ENCODE measurements at regions not wholly inside any gene's neighbourhood (a gene's known extent, or its start where the extent isn't known, plus 50 kb on each side); places are given as distances from the start of the nearest gene placed in this dataset.

GRCh38 chr15:48002767-48003166 is 118.0 kb upstream of the SLC24A5 start:
- Histone ChIP-seq H3K4me2 (no peak overlapping the region), H3K4me1 (ENCODE audit: insufficient read depth) (peaks cover 5% of the 10 kb centered on the region), H2AFZ (no peak overlapping the region), H3K4me3 (no peak overlapping the region), H4K20me1 (ENCODE audit: insufficient read depth, poor library complexity, severe bottlenecking) (no peaks in the 10 kb centered on the region), H3K27ac (no peak overlapping the region), H3K36me3 (replicated peaks; ENCODE audit: insufficient read depth, low read depth) (no peaks in the 10 kb centered on the region), H3K79me2 (no peaks in the 10 kb centered on the region), H3K9me2 (replicated peaks; ENCODE audit: insufficient read depth) (no peaks in the 10 kb centered on the region), H3K9me3 (ENCODE audit: low read depth) (no peaks in the 10 kb centered on the region), H3K27me3 (no peaks in the 10 kb centered on the region)
- 95% methylated on average over 1 of the region's 1 CpG for WGBS (ENCODE audit: low lambda C conversion rate, missing lambda C conversion rate)
- no peak for TF ChIP-seq EZH2phosphoT487 (IDR thresholded peaks at IDR 0.05; ENCODE audit: low read depth, severe bottlenecking, unreplicated experiment)
- no peak for TF ChIP-seq EZH2 (IDR thresholded peaks at IDR 0.05; ENCODE audit: borderline replicate concordance)
- TF ChIP-seq, protein P1, sequence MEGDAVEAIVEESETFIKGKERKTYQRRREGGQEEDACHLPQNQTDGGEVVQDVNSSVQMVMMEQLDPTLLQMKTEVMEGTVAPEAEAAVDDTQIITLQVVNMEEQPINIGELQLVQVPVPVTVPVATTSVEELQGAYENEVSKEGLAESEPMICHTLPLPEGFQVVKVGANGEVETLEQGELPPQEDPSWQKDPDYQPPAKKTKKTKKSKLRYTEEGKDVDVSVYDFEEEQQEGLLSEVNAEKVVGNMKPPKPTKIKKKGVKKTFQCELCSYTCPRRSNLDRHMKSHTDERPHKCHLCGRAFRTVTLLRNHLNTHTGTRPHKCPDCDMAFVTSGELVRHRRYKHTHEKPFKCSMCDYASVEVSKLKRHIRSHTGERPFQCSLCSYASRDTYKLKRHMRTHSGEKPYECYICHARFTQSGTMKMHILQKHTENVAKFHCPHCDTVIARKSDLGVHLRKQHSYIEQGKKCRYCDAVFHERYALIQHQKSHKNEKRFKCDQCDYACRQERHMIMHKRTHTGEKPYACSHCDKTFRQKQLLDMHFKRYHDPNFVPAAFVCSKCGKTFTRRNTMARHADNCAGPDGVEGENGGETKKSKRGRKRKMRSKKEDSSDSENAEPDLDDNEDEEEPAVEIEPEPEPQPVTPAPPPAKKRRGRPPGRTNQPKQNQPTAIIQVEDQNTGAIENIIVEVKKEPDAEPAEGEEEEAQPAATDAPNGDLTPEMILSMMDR (IDR thresholded peaks at IDR 0.05; ENCODE audit: poor library complexity) = no peak
- no peak for DNase-seq (ENCODE audit: low spot score)

DNA sequence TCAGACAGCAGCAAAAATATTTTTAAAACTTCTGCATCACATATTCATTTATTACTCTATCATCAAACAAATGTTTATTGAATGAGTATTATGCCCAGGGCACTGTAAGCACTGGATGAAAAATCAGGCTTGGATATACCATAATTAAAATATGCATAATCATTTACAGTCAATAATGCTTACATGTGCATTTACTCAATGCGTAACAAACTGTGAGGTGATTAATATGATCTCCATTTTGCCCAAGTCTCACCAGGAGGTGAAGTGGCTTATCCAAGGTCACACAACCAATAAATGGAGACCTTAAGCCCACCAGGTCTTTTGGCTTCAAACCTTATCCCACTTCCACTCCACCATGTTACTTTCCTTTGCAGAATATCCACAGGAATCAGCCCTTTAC is 117.3 kb upstream of the SLC24A5 start:
- WGBS (ENCODE audit: low lambda C conversion rate, missing lambda C conversion rate) = 94% methylated on average over 1 of the region's 1 CpG
- no peak for DNase-seq (ENCODE audit: low spot score)
- Histone ChIP-seq H3K9me3 (ENCODE audit: low read depth) (no peaks in the 10 kb centered on the region), H3K79me2 (no peaks in the 10 kb centered on the region), H3K4me2 (no peak overlapping the region), H3K36me3 (replicated peaks; ENCODE audit: insufficient read depth, low read depth) (no peaks in the 10 kb centered on the region), H4K20me1 (ENCODE audit: insufficient read depth, poor library complexity, severe bottlenecking) (no peaks in the 10 kb centered on the region), H3K4me1 (ENCODE audit: insufficient read depth) (peaks cover 5% of the 10 kb centered on the region), H3K4me3 (no peak overlapping the region), H3K9me2 (replicated peaks; ENCODE audit: insufficient read depth) (no peaks in the 10 kb centered on the region), H2AFZ (no peak overlapping the region), H3K27me3 (no peaks in the 10 kb centered on the region), H3K27ac (no peak overlapping the region)
- TF ChIP-seq EZH2phosphoT487 (IDR thresholded peaks at IDR 0.05; ENCODE audit: low read depth, severe bottlenecking, unreplicated experiment) = no peak
- no peak for TF ChIP-seq EZH2 (IDR thresholded peaks at IDR 0.05; ENCODE audit: borderline replicate concordance)
- TF ChIP-seq, protein P1 (IDR thresholded peaks at IDR 0.05; ENCODE audit: poor library complexity) = no peak

- H3K4me2 ChIP-seq = no peak overlapping the region
- H3K36me3 ChIP-seq (replicated peaks; ENCODE audit: insufficient read depth, low read depth) = no peaks in the 10 kb centered on the region
- no peak overlapping the region for H3K4me3 ChIP-seq
- H2AFZ ChIP-seq = no peak overlapping the region
- H3K27me3 ChIP-seq = no peaks in the 10 kb centered on the region
- no peaks in the 10 kb centered on the region for H3K79me2 ChIP-seq
- WGBS (ENCODE audit: low lambda C conversion rate, missing lambda C conversion rate) = 93% methylated on average over 1 of the region's 1 CpG
- H3K9me3 ChIP-seq (ENCODE audit: low read depth) = no peaks in the 10 kb centered on the region
- no peak overlapping the region for H3K27ac ChIP-seq
- H3K4me1 ChIP-seq (ENCODE audit: insufficient read depth) = peaks cover 5% of the 10 kb centered on the region
- TF ChIP-seq, protein P1 (IDR thresholded peaks at IDR 0.05; ENCODE audit: poor library complexity) = no peak
- TF ChIP-seq EZH2phosphoT487 (IDR thresholded peaks at IDR 0.05; ENCODE audit: low read depth, severe bottlenecking, unreplicated experiment) (no peak), EZH2 (IDR thresholded peaks at IDR 0.05; ENCODE audit: borderline replicate concordance) (no peak)
- no peaks in the 10 kb centered on the region for H4K20me1 ChIP-seq (ENCODE audit: insufficient read depth, poor library complexity, severe bottlenecking)
- no peak for DNase-seq (ENCODE audit: low spot score)
- H3K9me2 ChIP-seq (replicated peaks; ENCODE audit: insufficient read depth) = no peaks in the 10 kb centered on the region
Measured at GRCh38 chr15:48005077-48005476, 115.7 kb upstream of the SLC24A5 start.

DNA sequence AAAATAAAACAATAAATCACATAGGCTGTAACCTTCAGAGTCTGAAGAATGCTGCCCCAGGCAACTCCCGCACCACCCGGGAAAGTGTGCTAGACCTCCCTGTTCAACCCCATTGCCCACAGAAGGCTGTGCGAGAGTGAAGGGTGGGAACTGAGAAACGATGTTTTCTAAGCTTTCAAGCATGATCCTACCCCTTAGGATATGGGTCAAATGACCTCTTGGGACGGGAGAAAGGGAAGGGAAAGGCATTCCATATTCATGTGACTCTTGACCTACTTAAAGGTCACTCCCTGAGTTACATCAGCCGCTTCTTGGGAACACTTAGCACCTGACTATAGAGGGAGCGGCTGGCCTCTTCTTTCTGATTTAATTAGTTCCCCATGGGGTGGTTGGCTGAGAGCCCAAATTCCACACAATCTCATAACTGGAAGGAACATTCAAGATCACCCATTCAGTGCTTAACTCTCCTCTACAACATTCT is 114.7 kb upstream of the SLC24A5 start:
- no peaks in the 10 kb centered on the region for H4K20me1 ChIP-seq (ENCODE audit: insufficient read depth, poor library complexity, severe bottlenecking)
- H3K4me3 ChIP-seq = no peak overlapping the region
- DNase-seq (ENCODE audit: low spot score) = no peak
- no peaks in the 10 kb centered on the region for H3K79me2 ChIP-seq
- H3K27me3 ChIP-seq = no peaks in the 10 kb centered on the region
- peaks cover 5% of the 10 kb centered on the region for H3K4me1 ChIP-seq (ENCODE audit: insufficient read depth)
- H3K36me3 ChIP-seq (replicated peaks; ENCODE audit: insufficient read depth, low read depth) = no peaks in the 10 kb centered on the region
- TF ChIP-seq EZH2 (IDR thresholded peaks at IDR 0.05; ENCODE audit: borderline replicate concordance) = no peak
- no peak for TF ChIP-seq EZH2phosphoT487 (IDR thresholded peaks at IDR 0.05; ENCODE audit: low read depth, severe bottlenecking, unreplicated experiment)
- TF ChIP-seq, protein P1 (IDR thresholded peaks at IDR 0.05; ENCODE audit: poor library complexity) = no peak
- H2AFZ ChIP-seq = no peak overlapping the region
- H3K9me3 ChIP-seq (ENCODE audit: low read depth) = no peaks in the 10 kb centered on the region
- H3K27ac ChIP-seq = no peak overlapping the region
- 63% methylated on average over 7 of the region's 7 CpGs for WGBS (ENCODE audit: low lambda C conversion rate, missing lambda C conversion rate)
- H3K4me2 ChIP-seq = no peak overlapping the region
- no peaks in the 10 kb centered on the region for H3K9me2 ChIP-seq (replicated peaks; ENCODE audit: insufficient read depth)
